ENCODE measurements at regions not wholly inside any gene's neighbourhood (a gene's known extent, or its start where the extent isn't known, plus 50 kb on each side); places are given as distances from the start of the nearest gene placed in this dataset.

GRCh38 chr17:34015253-34015652 lies 239.8 kb upstream of the CCL2 start:
- 0% methylated on average over 2 of the region's 2 CpGs for WGBS (ENCODE audit: insufficient coverage, insufficient replicate concordance, low lambda C conversion rate, missing lambda C conversion rate)
- POLR2A ChIA-PET = no interaction called here

More at GRCh38 chr17:34015253-34015652, 239.8 kb upstream of the CCL2 start:
- Histone ChIP-seq H3K9ac (ENCODE audit: control insufficient read depth, insufficient read depth, low read length) (no peak overlapping the region), H3K9me3 (replicated peaks; ENCODE audit: control insufficient read depth, insufficient read depth, low read length) (no peaks in the 10 kb centered on the region), H4K20me1 (ENCODE audit: control insufficient read depth, insufficient read depth) (no peaks in the 10 kb centered on the region), H3K36me3 (ENCODE audit: control insufficient read depth in 2 of 2, insufficient read depth in 2 of 2, low read length in 1 of 2) (no peaks in the 10 kb centered on the region), H3K79me2 (ENCODE audit: control insufficient read depth, insufficient read depth, low read length) (no peaks in the 10 kb centered on the region), H3K27me3 (replicated peaks in 1 of 2; ENCODE audit: control insufficient read depth in 2 of 2, insufficient read depth in 2 of 2, low read length in 1 of 2) (no peaks in the 10 kb centered on the region; a peak in 2 of 4 replicates), H2AFZ (ENCODE audit: control insufficient read depth, low read depth, low read length) (no peak overlapping the region), H3K4me2 (ENCODE audit: control insufficient read depth, insufficient read depth) (no peak overlapping the region), H3K27ac (ENCODE audit: control insufficient read depth, insufficient read depth) (no peak overlapping the region), H3K4me3 (no peak overlapping the region), H3K4me1 (ENCODE audit: control insufficient read depth, insufficient read depth, low read length) (no peaks in the 10 kb centered on the region)
- FAIRE-seq = no peak
- BruUV-seq (replicated peaks) = no TSS peak
- ATAC-seq = no peak
- TF ChIP-seq ESRRA (IDR thresholded peaks at IDR 0.05; ENCODE audit: low read length) = no peak
- no peak for TF ChIP-seq SREBF1 (IDR thresholded peaks at IDR 0.05; ENCODE audit: low read length)
- no peak for TF ChIP-seq DPF2 (IDR thresholded peaks at IDR 0.05)
- TF ChIP-seq MLLT1 (IDR thresholded peaks at IDR 0.05) = no peak
- TF ChIP-seq, protein P1, sequence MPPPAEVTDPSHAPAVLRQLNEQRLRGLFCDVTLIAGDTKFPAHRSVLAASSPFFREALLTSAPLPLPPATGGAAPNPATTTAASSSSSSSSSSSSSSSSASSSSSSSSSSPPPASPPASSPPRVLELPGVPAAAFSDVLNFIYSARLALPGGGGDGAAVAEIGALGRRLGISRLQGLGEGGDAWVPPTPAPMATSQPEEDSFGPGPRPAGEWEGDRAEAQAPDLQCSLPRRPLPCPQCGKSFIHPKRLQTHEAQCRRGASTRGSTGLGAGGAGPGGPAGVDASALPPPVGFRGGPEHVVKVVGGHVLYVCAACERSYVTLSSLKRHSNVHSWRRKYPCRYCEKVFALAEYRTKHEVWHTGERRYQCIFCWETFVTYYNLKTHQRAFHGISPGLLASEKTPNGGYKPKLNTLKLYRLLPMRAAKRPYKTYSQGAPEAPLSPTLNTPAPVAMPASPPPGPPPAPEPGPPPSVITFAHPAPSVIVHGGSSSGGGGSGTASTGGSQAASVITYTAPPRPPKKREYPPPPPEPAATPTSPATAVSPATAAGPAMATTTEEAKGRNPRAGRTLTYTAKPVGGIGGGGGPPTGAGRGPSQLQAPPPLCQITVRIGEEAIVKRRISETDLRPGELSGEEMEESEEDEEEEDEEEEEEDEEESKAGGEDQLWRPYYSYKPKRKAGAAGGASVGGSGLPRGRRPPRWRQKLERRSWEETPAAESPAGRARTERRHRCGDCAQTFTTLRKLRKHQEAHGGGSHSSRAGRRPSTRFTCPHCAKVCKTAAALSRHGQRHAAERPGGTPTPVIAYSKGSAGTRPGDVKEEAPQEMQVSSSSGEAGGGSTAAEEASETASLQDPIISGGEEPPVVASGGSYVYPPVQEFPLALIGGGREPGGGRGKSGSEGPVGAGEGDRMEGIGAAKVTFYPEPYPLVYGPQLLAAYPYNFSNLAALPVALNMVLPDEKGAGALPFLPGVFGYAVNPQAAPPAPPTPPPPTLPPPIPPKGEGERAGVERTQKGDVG (CRISPR knock-in tag; IDR thresholded peaks at IDR 0.05) = no peak
- TF ChIP-seq SRF (IDR thresholded peaks at IDR 0.05; ENCODE audit: low read depth in 2 of 2, low read length in 2 of 2) = no peak
- no peak for TF ChIP-seq ATF3 (IDR thresholded peaks at IDR 0.05; ENCODE audit: borderline replicate concordance, extremely low read depth, low read depth, low read length)
- TF ChIP-seq, protein P2, sequence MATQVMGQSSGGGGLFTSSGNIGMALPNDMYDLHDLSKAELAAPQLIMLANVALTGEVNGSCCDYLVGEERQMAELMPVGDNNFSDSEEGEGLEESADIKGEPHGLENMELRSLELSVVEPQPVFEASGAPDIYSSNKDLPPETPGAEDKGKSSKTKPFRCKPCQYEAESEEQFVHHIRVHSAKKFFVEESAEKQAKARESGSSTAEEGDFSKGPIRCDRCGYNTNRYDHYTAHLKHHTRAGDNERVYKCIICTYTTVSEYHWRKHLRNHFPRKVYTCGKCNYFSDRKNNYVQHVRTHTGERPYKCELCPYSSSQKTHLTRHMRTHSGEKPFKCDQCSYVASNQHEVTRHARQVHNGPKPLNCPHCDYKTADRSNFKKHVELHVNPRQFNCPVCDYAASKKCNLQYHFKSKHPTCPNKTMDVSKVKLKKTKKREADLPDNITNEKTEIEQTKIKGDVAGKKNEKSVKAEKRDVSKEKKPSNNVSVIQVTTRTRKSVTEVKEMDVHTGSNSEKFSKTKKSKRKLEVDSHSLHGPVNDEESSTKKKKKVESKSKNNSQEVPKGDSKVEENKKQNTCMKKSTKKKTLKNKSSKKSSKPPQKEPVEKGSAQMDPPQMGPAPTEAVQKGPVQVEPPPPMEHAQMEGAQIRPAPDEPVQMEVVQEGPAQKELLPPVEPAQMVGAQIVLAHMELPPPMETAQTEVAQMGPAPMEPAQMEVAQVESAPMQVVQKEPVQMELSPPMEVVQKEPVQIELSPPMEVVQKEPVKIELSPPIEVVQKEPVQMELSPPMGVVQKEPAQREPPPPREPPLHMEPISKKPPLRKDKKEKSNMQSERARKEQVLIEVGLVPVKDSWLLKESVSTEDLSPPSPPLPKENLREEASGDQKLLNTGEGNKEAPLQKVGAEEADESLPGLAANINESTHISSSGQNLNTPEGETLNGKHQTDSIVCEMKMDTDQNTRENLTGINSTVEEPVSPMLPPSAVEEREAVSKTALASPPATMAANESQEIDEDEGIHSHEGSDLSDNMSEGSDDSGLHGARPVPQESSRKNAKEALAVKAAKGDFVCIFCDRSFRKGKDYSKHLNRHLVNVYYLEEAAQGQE (IDR thresholded peaks at IDR 0.05; ENCODE audit: low read depth, low read length) = no peak
- TF ChIP-seq BCLAF1 (IDR thresholded peaks at IDR 0.05) = no peak
- TF ChIP-seq, protein P3, sequence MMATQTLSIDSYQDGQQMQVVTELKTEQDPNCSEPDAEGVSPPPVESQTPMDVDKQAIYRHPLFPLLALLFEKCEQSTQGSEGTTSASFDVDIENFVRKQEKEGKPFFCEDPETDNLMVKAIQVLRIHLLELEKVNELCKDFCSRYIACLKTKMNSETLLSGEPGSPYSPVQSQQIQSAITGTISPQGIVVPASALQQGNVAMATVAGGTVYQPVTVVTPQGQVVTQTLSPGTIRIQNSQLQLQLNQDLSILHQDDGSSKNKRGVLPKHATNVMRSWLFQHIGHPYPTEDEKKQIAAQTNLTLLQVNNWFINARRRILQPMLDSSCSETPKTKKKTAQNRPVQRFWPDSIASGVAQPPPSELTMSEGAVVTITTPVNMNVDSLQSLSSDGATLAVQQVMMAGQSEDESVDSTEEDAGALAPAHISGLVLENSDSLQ (IDR thresholded peaks at IDR 0.05) = no peak
- TF ChIP-seq STAT1 (conservative IDR thresholded peaks at IDR 0.05) = no peak
- no peak for TF ChIP-seq JUND (IDR thresholded peaks at IDR 0.05; ENCODE audit: low read depth, low read length)
- RAD21 ChIA-PET (ENCODE audit: unreplicated experiment) = no interaction called here
- DNase-seq (ENCODE audit: low read depth, low spot score) = no peak
- in situ Hi-C loops (cut with MboI) = no loop called here
- SMC1A ChIA-PET (ENCODE audit: uncharacterized antibody, unreplicated experiment) = no interaction called here
- CTCF ChIA-PET = interaction anchor here (0.6 kb wide), 1 partner anchor 1021 kb away, joined by 3 read pairs; no protein-coding TSS in a partner anchor
- intact Hi-C loops (cut with micrococcal nuclease; ENCODE audit: unreplicated experiment) = no loop called here

Data from GM12878 (cell line).